ENCODE measurements at regions not wholly inside any gene's neighbourhood (a gene's known extent, or its start where the extent isn't known, plus 50 kb on each side); places are given as distances from the start of the nearest gene placed in this dataset.

DNA sequence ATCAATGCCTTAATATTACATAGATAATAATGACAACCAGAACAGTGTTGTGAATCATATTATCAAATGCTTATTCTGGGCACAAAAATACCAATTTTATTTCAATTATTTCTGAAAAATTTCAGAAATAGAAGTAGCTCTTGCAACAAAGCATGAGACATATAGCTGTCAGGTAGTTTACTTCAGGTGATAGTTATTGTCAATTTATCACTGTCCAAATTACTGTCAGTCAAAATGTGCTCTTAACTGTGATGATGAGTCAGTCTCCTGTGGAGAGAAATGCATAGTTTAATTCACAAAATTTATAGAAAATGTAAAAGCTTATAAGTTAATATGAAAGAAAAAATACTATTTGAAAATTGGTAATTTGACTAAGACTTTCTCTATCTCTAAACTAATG lies 1078.4 kb upstream of the GBE1 start:
- intact Hi-C loops (cut with micrococcal nuclease) = loop anchor here (10.0 kb wide), 1 partner anchor 65 kb away; no protein-coding TSS in a partner anchor
- Mint-ChIP-seq H3K27ac (no peak overlapping the region), H3K36me3 (ENCODE audit: low read depth) (no peaks in the 10 kb centered on the region), H3K4me1 (ENCODE audit: low read depth) (no peaks in the 10 kb centered on the region), H3K4me3 (no peak overlapping the region), H3K9me3 (peaks cover 20% of the 10 kb centered on the region), H3K27me3 (ENCODE audit: low read depth) (no peaks in the 10 kb centered on the region)
- DNase-seq = no peak
- CTCF ChIA-PET = no interaction called here

DNA sequence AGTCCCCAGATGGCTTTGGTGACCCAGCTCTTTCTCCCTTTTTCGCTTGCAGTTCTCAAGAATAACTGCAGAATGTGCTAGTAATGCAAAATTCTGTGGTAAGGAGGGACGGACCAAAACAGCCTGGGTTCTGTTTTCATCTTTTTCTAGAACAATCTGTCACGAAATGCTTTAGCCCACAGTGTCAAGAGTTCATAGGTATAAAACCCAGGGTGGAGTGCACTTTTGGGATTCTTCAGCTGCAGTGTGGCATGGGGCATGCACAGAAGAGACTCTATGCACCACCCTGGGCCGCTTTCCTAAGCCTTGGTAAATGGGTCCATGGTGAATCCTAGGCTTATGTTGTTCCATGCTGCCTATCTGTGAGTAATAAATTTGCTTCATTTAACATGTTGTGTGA lies 1072.7 kb upstream of the GBE1 start:
- no peaks in the 10 kb centered on the region for H3K4me1 Mint-ChIP-seq (ENCODE audit: low read depth)
- H3K36me3 Mint-ChIP-seq (ENCODE audit: low read depth) = peaks cover 1% of the 10 kb centered on the region
- no peak overlapping the region for H3K27ac Mint-ChIP-seq
- H3K9me3 Mint-ChIP-seq = peaks cover 7% of the 10 kb centered on the region
- CTCF ChIA-PET = no interaction called here
- no peaks in the 10 kb centered on the region for H3K27me3 Mint-ChIP-seq (ENCODE audit: low read depth)
- intact Hi-C loops (cut with micrococcal nuclease) = no loop called here
- DNase-seq = no peak
- H3K4me3 Mint-ChIP-seq = no peak overlapping the region

DNA sequence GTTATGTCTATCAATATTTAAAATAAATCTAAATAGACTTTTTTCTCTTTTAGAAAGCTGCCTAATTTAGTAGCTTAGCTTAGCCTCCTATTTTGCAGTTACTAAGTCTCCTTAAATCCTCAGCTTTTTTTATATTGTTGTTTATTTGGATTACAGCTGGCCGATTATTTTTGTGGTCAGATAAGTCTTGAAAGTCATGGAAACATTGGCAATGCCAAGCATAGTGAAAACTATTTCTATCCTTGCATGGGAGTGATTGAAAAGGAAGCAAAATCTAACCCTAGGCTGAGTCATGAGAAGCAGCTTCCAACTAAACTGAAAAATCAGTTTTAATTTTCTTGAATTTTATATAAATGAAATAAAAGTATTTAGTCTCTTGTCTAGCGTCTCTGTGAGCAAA lies 1063.0 kb upstream of the GBE1 start:
- intact Hi-C loops (cut with micrococcal nuclease) = no loop called here
- H3K27me3 Mint-ChIP-seq (ENCODE audit: low read depth) = no peaks in the 10 kb centered on the region
- no peak overlapping the region for H3K27ac Mint-ChIP-seq
- CTCF ChIA-PET = no interaction called here
- no peaks in the 10 kb centered on the region for H3K4me1 Mint-ChIP-seq (ENCODE audit: low read depth)
- peaks cover 4% of the 10 kb centered on the region for H3K9me3 Mint-ChIP-seq
- H3K36me3 Mint-ChIP-seq (ENCODE audit: low read depth) = no peaks in the 10 kb centered on the region
- DNase-seq = no peak
- H3K4me3 Mint-ChIP-seq = no peak overlapping the region

- no peak overlapping the region for H3K4me3 Mint-ChIP-seq
- H3K27me3 Mint-ChIP-seq (ENCODE audit: low read depth) = no peaks in the 10 kb centered on the region
- intact Hi-C loops (cut with micrococcal nuclease) = no loop called here
- H3K4me1 Mint-ChIP-seq (ENCODE audit: low read depth) = no peaks in the 10 kb centered on the region
- H3K27ac Mint-ChIP-seq = no peak overlapping the region
- H3K9me3 Mint-ChIP-seq = peaks cover 21% of the 10 kb centered on the region
- no peaks in the 10 kb centered on the region for H3K36me3 Mint-ChIP-seq (ENCODE audit: low read depth)
- CTCF ChIA-PET = no interaction called here
- DNase-seq = no peak
Measured at GRCh38 chr3:82816086-82816485, 1054.6 kb upstream of the GBE1 start.

- H3K4me3 Mint-ChIP-seq = no peak overlapping the region
- intact Hi-C loops (cut with micrococcal nuclease) = no loop called here
- CTCF ChIA-PET = no interaction called here
- no peaks in the 10 kb centered on the region for H3K36me3 Mint-ChIP-seq (ENCODE audit: low read depth)
- H3K9me3 Mint-ChIP-seq = peaks cover 21% of the 10 kb centered on the region
- DNase-seq = no peak
- H3K4me1 Mint-ChIP-seq (ENCODE audit: low read depth) = no peaks in the 10 kb centered on the region
- no peak overlapping the region for H3K27ac Mint-ChIP-seq
- no peaks in the 10 kb centered on the region for H3K27me3 Mint-ChIP-seq (ENCODE audit: low read depth)
Measured at GRCh38 chr3:82815417-82816058, 1054.1 kb upstream of the GBE1 start.

DNA sequence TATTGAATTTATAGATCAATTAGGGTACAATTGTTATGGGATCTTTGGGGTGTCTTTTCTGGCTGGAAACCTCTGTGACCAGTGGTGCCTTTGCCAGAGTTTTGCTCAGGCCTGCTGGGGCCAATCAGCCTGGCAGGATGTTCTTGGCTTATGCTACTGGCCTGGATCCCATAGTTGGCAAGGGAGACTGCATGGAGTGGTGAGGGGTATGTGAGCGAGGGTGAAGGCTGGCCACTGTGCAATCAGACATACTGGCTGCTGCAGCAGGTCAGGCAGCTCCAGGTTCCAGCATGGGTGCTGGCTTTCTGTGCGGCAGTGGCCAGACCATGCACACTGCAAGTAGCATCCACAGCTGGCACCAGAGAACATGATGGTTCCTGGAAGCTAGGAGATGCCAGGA lies 1053.2 kb upstream of the GBE1 start:
- no peaks in the 10 kb centered on the region for H3K27me3 Mint-ChIP-seq (ENCODE audit: low read depth)
- no peak for DNase-seq
- CTCF ChIA-PET = no interaction called here
- intact Hi-C loops (cut with micrococcal nuclease) = no loop called here
- H3K36me3 Mint-ChIP-seq (ENCODE audit: low read depth) = no peaks in the 10 kb centered on the region
- H3K4me1 Mint-ChIP-seq (ENCODE audit: low read depth) = no peaks in the 10 kb centered on the region
- no peak overlapping the region for H3K27ac Mint-ChIP-seq
- H3K4me3 Mint-ChIP-seq = no peak overlapping the region
- H3K9me3 Mint-ChIP-seq = peaks cover 23% of the 10 kb centered on the region

- Mint-ChIP-seq H3K27me3 (ENCODE audit: low read depth) (no peaks in the 10 kb centered on the region), H3K4me1 (ENCODE audit: low read depth) (no peaks in the 10 kb centered on the region), H3K4me3 (no peak overlapping the region), H3K27ac (no peak overlapping the region), H3K36me3 (ENCODE audit: low read depth) (no peaks in the 10 kb centered on the region), H3K9me3 (peaks cover 10% of the 10 kb centered on the region)
- no peak for DNase-seq
- intact Hi-C loops (cut with micrococcal nuclease) = no loop called here
- CTCF ChIA-PET = no interaction called here
Measured at GRCh38 chr3:82807781-82808180, 1046.3 kb upstream of the GBE1 start.

DNA sequence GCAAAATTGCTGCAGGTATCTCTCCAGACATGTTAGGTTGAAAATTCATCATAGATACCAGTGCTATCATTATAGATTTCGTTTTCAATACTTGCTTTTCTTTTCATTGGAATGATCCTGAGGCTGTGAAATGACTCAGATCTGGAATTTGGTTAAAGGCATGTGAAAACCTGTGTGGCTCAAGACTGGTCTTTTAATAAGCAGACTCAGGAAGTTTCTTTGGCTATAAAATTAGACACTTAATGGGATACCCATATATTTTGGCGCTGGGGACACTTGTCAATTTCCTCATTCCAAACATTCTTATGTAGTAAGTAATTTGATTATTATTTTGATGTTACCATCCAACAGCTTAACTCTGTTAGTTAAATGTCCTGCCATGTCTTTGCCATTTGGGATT lies 1041.1 kb upstream of the GBE1 start:
- no peak for DNase-seq
- intact Hi-C loops (cut with micrococcal nuclease) = no loop called here
- Mint-ChIP-seq H3K27me3 (ENCODE audit: low read depth) (no peaks in the 10 kb centered on the region), H3K4me3 (no peak overlapping the region), H3K9me3 (no peaks in the 10 kb centered on the region), H3K4me1 (ENCODE audit: low read depth) (no peaks in the 10 kb centered on the region), H3K36me3 (ENCODE audit: low read depth) (no peaks in the 10 kb centered on the region), H3K27ac (no peak overlapping the region)
- CTCF ChIA-PET = no interaction called here

- DNase-seq = no peak
- Mint-ChIP-seq H3K27ac (no peak overlapping the region), H3K36me3 (ENCODE audit: low read depth) (no peaks in the 10 kb centered on the region), H3K4me1 (ENCODE audit: low read depth) (no peaks in the 10 kb centered on the region), H3K27me3 (ENCODE audit: low read depth) (no peaks in the 10 kb centered on the region), H3K4me3 (no peak overlapping the region), H3K9me3 (no peaks in the 10 kb centered on the region)
- intact Hi-C loops (cut with micrococcal nuclease) = no loop called here
- CTCF ChIA-PET = no interaction called here
Measured at GRCh38 chr3:82800248-82800647, 1038.8 kb upstream of the GBE1 start.

- DNase-seq = no peak
- Mint-ChIP-seq H3K27ac (no peak overlapping the region), H3K9me3 (peaks cover 4% of the 10 kb centered on the region), H3K4me1 (ENCODE audit: low read depth) (no peaks in the 10 kb centered on the region), H3K27me3 (ENCODE audit: low read depth) (no peaks in the 10 kb centered on the region), H3K36me3 (ENCODE audit: low read depth) (no peaks in the 10 kb centered on the region), H3K4me3 (no peak overlapping the region)
- CTCF ChIA-PET = no interaction called here
- intact Hi-C loops (cut with micrococcal nuclease) = no loop called here
Measured at GRCh38 chr3:82796765-82797164, 1035.3 kb upstream of the GBE1 start.

- Mint-ChIP-seq H3K27ac (no peak overlapping the region), H3K27me3 (ENCODE audit: low read depth) (no peaks in the 10 kb centered on the region), H3K4me3 (no peak overlapping the region), H3K9me3 (peaks cover 7% of the 10 kb centered on the region), H3K36me3 (ENCODE audit: low read depth) (no peaks in the 10 kb centered on the region), H3K4me1 (ENCODE audit: low read depth) (no peaks in the 10 kb centered on the region)
- intact Hi-C loops (cut with micrococcal nuclease) = no loop called here
- CTCF ChIA-PET = no interaction called here
- no peak for DNase-seq
Measured at GRCh38 chr3:82791241-82791640, 1029.8 kb upstream of the GBE1 start.

- Mint-ChIP-seq H3K36me3 (ENCODE audit: low read depth) (no peaks in the 10 kb centered on the region), H3K27ac (no peak overlapping the region), H3K9me3 (peaks cover 7% of the 10 kb centered on the region), H3K4me3 (no peak overlapping the region), H3K27me3 (ENCODE audit: low read depth) (no peaks in the 10 kb centered on the region), H3K4me1 (ENCODE audit: low read depth) (no peaks in the 10 kb centered on the region)
- intact Hi-C loops (cut with micrococcal nuclease) = no loop called here
- no peak for DNase-seq
- CTCF ChIA-PET = no interaction called here
Measured at GRCh38 chr3:82790307-82791097, 1029.1 kb upstream of the GBE1 start.

DNA sequence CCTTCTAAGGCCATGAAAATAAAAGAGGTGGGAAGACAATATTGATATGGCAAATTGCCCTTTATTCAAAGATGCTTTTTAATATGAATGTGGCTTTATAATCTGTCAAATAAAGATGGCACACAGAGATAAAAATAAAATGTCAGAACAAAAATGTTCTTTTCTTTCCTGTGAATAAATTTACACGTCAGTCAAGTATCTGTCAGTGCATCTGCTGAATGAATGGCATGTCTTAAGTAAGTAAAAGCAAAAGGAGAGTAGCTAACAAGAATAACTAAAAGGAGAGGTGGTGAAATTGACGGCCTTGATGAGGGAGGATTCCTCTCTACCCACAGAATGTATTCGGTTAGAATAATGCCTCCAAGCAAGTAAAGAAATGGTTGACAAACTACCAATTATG lies 1021.7 kb upstream of the GBE1 start:
- Mint-ChIP-seq H3K4me1 (ENCODE audit: low read depth) (no peaks in the 10 kb centered on the region), H3K9me3 (peaks cover 5% of the 10 kb centered on the region), H3K27me3 (ENCODE audit: low read depth) (no peaks in the 10 kb centered on the region), H3K4me3 (no peak overlapping the region), H3K27ac (no peak overlapping the region), H3K36me3 (ENCODE audit: low read depth) (no peaks in the 10 kb centered on the region)
- CTCF ChIA-PET = no interaction called here
- intact Hi-C loops (cut with micrococcal nuclease) = no loop called here
- no peak for DNase-seq

Data from activated naive CD4-positive, alpha-beta T cell treated with anti-CD3 and anti-CD28 coated beads for 36 hours (primary cell).